ENCODE measurements at regions not wholly inside any gene's neighbourhood (a gene's known extent, or its start where the extent isn't known, plus 50 kb on each side); places are given as distances from the start of the nearest gene placed in this dataset.
"Not testable (repeated sequence)": the region's sequence is repeated elsewhere in the genome, so short reads cannot be mapped to it uniquely, and the experiment has no call there.

DNA sequence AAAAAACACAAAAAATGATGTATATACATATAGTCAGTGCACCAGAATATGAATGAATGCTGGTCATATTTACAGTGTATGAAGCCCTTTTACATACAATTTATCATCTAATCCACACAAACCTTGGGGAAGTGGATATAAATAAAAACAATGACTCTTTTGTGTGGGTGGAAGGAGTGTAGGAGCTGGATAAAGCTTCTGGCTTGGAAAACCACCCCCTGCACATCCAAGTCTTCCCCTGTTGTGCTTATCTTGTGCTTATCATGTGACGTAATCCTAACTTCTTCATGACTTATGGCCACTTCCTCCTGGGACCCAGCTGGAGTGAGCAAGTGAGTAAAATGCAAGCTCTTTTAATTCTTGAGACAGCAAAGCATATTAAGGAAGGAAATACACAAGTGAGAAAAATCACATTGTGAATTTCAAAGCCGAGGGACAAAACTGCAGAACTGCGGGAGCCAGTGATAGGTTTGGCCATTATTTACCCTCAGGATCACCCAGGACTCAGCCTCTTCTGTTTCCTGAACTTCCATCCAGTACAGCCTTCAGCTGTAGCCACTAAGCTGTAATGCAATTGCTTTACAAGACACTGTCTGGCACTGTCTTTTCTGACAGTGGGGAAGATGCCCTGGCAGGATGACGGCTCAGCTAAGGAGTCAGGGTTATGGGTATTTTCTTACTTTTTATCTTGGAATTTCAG is 104.0 kb upstream of the PPM1J start:
- peak; percentile 52 for DNase-seq (ENCODE audit: low spot score)

DNA sequence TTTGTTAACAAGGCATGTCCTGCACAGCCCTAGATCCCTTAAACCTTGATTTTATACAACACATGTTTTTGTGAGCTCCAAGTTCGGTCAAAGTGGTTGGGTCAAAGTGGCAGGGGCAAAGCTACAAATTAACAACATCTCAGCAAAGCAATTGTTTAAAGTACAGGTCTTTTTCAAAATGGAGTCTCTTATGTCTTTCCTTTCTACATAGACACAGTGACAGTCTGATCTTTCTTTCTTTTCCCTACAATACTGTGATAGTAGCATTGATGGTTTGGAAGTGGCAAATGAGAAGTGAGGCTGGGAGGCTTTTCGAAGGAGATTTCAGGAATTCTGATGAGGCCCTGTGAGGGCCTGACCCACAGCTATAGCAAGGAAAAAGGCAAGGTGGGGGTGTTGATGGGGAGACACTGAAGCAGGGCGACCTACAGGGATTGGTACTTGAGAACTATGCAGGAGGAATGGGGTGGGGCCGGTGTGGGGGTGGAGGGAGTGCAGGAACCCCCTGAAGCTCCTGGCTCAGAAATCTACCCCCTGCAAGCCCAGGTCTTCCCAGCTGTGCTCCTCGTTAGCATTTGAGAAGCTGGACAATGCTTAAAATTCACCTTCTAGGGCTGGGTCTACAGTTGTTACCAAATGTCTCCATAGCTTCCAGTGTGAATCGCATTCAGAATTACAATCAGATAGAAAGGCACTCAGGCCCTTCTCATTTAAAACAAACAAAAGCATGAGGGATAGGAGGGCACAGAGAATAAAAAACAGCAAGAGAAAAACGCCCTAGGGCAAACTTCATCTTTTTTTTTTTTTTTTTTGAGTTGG is 102.6 kb upstream of the PPM1J start:
- DNase-seq (ENCODE audit: low spot score) = no peak

DNA sequence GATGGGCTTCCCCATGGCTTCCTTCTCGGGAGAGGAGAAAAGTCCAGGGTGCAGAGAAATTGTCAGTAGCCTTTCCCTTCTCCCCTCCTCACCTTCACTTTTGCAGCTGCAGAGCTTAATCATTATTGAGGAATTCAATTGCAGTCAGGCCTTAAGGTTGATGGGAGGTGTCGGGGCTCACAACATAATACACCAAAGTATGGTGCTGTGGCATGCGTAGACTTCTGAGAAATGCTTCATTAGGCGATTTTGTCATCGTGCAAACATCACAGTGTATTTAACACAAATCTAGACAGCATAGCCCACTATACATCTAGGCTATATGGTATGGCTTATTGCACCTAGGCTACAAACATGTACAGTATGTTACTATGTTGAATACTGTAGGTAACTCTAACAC is 100.2 kb upstream of the PPM1J start:
- no peak for DNase-seq (ENCODE audit: low spot score)

DNA sequence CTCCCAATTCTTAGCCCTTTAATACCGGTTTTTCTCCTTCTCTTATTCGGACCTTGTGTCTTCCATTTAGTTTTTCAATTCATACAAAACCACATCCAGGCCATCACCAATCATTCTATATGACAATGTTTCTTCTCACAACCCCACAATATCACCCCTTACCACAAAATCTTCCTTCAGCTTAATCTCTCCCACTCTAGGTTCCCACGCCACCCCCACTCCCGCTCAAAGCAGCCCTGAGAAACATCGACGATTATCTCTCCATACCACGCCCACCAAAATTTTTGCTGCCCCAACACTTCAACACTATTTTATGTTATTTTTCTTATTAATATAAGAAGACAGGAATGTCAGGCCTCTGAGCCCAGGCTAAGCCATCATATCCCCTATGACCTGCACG is 99.5 kb upstream of the PPM1J start:
- DNase-seq (ENCODE audit: low spot score) = not testable (repeated sequence)

- peak; percentile 92 for DNase-seq (ENCODE audit: low spot score)
These were observed 93.9 kb upstream of the PPM1J start for GRCh38 chr1:112808861-112809684.

DNA sequence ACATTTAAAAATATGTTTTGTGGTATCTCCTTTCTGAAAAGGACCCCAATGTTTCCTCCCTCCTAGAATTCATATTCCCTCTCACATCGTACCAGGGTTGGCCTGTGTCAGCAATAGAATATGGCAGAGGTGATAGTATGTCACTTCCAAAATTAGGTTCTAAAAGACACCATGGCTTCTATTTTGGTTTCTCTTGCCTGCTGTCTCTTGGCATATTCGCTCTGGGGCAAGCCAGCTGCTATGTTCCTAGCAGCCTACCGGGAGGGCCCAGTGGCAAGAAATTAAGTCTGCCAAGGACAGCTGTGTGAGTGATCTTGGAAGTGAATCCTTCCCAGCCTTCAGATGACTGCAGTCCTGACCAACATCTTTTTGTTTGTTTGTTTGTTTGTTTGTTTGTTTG is 92.9 kb upstream of the PPM1J start:
- no peak for DNase-seq (ENCODE audit: low spot score)

DNA sequence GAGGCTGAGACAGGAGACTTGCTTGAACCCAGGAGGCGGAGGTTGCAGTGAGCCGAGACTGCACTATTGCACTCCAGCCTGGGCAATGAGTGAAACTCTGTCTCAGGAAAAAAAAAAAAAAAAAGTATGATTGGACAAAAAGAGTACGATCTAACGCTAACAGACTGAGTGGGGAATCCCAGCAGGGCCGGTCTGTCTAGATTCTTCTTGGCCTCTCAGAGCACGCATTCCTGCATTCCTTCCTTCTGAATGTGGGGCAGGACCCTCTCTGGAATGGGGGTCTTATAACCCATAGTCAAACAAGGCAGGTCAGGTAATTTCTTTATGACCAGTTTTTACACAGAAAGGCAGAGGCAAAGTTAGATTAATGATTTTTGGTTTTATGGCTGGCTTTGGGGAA is 92.0 kb upstream of the PPM1J start:
- no peak for DNase-seq (ENCODE audit: low spot score)

DNA sequence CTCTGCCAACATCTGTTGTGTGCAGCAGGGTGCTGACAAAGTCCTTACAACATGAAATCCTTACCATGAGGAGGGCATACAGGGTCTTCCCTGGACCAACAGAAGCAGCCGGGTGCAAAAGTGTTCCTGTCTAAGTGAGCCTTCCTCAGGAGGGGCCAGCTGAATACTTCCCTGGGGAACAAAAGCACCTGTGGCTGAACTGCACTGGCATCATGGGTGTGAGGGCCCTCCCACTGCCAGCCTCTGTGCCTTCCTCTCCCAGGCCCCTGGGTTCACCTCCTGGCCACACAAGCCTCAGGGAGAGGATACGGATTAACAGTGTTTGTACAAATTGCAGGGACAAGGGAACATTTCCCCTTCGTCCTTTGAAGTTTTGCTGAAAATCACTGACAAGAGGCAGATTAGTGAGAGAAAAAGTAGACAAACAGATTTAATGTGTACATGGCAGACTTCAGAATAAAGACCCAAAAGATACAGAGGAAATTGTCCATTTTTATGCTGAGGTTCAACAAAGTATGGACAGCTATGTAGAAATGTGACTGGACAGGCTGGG is 91.0 kb upstream of the PPM1J start:
- DNase-seq (ENCODE audit: low spot score) = no peak

DNA sequence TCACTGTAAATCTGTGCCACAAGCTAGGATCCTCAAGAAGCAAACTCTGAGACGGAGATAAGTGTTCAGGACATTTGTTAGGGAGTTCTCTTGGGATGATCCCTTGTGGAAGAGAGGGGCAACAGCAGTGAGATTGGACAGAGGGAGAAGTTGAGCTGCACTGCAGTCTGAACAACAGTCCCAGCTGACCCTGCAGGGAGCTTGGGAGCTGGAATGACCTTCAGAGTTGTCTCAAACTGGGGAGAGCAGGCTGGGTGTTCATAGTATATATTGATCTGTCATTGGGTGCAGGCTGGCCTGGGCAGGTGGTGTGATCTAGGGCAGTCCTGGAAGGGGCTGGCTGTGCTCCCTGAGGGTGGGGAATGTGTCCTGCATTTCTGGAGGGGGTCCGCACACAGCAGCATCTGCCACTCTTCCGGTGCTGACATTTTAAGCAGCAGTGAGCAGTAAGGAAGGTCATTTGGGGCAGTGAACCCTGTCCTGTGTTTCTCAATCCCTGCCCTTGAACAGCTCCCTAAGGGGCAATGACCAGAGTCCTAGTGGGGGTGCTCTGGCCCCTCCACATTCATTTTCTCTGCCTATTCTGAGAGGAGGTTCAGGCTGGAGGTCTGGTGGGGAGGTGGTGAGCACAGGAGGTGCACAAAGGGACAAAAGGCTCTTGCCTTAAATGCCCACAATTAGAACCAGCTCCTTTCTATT is 90.2 kb upstream of the PPM1J start:
- no peak for DNase-seq (ENCODE audit: low spot score)

- peak; percentile 89 for DNase-seq (ENCODE audit: low spot score)
These were observed 89.0 kb upstream of the PPM1J start for GRCh38 chr1:112803906-112804762.

DNA sequence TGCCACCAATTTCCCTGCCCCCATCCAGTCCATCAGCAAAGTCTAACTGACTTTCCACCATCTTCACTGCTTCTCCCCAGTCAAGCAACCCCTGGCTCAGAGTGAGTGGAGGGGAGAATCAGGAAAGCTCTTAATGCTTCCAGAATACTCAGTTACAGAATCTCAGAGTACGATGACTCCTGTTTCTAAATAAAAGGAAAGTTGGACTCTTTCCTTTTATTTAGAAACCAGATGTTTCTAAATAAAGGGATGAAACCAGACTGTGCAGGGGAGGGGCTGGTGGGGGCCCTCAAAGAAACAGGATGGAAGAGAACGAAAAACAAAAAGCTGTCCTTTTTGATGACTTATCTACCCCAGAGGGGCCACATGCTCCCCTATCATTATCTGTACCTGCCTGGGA is 85.2 kb upstream of the PPM1J start:
- DNase-seq (ENCODE audit: low spot score) = no peak

DNA sequence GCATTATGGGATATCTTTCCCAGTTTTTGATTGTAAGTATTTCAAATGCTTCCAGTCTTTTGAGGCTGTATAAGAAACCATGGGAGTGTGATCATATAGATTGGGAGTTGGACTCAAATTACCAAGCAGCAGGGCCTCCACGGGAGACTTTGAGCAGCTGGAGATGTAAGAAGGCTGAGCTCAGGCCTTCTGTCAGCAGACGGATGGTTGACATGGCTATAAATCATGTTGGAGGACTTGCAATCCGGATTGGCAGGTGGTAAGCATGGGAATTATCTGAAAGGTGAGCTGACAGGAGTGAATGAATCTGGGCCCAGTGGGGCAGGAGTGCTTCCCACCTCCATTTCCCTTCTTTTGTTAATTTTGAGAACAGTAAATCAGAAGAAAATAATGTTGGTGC is 83.2 kb upstream of the PPM1J start:
- DNase-seq (ENCODE audit: low spot score) = no peak

DNA sequence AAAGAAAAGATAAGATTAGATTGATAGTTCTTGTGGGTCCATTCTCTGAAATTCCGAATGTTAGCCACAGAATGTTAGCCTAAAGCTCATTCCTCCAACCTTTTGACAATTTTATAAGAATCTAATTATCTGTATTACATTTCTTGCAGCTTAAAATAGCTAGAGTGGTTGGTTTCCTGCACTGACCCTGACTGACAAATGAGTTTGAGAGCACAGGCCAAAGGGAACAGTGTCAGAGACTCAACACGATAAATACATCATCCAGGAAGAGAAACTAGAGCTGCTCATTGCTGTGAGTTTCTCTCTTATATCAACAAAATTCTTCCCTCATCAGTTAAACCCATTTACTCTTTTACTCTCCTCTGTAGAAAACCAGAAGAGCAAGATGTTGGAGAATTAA is 82.1 kb upstream of the PPM1J start:
- no peak for DNase-seq (ENCODE audit: low spot score)

DNA sequence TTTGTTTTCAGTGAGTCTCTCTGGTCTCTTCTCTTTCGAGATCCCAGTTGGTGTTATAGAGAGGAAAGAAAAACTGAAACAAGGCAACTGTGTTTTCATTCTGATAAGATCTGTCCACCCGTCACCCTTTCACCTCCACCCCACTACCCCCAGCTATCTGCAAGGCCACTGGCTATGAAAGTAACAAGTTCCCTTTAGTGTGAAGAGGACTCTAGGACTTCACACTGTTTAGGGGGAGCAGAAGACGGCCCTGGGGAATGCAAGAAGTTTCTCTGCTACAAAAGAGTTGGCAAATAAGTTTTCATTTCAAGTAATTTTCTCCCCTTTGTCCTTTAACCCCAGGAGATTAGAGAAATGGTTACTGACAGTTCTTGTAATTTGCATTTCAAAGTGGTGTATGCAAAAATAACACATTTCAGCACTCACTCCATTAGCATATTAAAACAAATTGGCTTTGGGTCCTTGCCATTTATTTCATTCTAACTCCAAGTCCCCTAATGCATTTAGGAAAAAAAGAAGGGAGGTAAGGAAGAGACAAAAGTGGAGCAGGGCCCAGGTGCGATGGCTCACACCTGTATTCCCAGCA is 79.6 kb upstream of the PPM1J start:
- DNase-seq (ENCODE audit: low spot score) = no peak

- no peak for DNase-seq (ENCODE audit: low spot score)
These were observed 78.8 kb upstream of the PPM1J start for GRCh38 chr1:112793631-112794565.

GRCh38 chr1:112791723-112792104 is 76.6 kb upstream of the PPM1J start:
- no peak for DNase-seq (ENCODE audit: low spot score)

DNA sequence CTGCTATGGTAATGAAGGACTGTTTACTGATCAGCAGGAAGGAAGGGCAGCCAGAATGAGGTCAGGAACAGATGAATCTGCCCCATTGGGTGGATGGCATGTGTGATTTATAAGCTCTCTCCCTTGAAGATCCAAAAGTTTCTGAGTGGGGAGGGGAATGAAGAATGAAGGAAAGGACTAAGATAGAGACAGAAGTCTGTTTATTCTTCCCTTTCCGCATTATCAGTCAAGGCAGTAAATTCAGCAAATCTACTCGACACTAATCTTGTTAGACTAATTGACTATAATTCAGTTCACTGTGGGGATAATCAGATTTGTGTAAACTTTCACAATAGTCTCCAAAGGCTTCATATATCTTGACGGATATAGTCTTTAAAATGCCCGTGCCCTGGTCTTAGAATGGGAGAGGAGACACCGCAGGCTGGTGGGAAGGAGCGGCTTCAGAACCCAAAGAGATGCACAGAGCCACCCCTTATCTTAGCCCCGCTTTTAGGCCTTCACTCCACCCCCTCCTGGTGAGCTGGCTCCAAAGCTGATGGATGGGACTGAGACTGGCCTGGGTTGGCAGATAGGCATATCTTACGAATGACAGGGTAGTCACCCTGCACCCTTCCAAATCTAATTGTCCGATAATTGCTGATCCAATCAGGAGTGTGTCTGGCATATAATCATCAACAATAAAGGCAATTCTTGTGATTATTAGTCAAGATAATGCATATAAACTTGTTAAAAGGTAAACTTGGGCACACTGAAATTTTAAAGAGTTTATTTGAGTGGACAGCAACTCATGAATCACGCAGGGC is 76.0 kb upstream of the PPM1J start:
- DNase-seq (ENCODE audit: low spot score) = no peak

- peak; percentile 29 for DNase-seq (ENCODE audit: low spot score)
These were observed 73.4 kb upstream of the PPM1J start for GRCh38 chr1:112788561-112788960.

DNA sequence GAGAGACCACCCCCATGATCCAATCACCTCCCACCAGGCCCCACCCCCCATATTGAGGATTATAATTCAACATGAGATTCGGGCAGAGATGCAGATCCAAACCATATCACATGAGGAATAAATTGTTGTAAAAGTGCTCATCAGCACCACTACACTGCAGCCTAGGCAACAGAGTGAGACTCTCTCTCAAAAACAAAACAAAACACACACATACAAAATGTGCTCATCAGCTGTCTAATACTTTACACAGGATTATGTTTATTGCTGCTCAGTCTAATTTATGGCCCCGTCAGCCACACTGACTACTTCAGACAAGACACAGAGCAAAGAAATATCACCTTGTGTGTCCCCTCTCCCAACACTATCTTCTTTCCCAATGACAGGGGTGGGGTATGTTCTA is 72.9 kb upstream of the PPM1J start:
- no peak for DNase-seq (ENCODE audit: low spot score)

All from GM03348 (cell line).